ENCODE measurements at regions not wholly inside any gene's neighbourhood (a gene's known extent, or its start where the extent isn't known, plus 50 kb on each side); places are given as distances from the start of the nearest gene placed in this dataset.

DNA sequence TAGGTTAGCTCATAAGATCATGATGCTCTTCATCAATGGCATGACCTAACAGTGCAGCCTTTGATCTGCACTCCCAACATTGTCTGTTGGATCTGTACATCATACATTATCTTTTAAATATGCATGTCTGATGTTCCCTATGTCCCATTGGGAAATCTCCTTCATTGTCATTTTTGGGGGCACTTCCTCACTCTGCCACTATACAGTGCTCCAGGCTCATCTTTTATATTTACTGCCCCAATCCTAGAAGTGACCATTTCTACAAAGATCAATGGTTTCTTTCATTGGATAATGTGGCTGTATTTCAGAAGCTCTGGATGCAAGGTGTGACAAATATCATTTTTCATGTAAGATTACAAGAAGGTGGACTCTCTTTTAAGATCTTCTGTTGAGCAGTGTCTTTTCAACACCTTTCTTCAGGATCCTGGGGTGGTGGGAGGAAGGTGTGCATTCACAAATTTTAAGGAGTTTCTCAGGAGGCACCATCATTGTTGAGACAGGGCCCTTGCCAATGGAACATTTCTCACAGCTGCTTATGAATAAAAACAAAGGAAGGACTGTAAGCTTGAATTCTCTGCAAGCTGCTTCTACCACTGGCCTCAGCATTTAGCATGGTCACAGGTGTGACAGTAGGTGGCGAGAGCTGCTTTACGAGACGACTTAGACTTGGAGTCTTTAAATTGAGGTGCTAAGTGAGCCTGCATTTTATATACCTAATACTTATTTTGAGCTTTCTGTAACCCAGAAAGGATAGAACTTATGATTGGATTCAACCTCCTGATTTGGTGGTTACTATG, 403.0 kb downstream of the LMO7 start:
- intact Hi-C loops (cut with micrococcal nuclease; ENCODE audit: unreplicated experiment): no loop called here
- H3K79me2 ChIP-seq (ENCODE audit: low read depth): no peaks in the 10 kb centered on the region
- H3K36me3 ChIP-seq (ENCODE audit: low read depth): no peaks in the 10 kb centered on the region
- no TSS peak for BruUV-seq (replicated peaks)
- no peak overlapping the region for H3K4me2 ChIP-seq
- no peaks in the 10 kb centered on the region for H4K20me1 ChIP-seq (ENCODE audit: insufficient read depth)
- H3K27ac ChIP-seq: no peak overlapping the region
- no peaks in the 10 kb centered on the region for H3K4me1 ChIP-seq (replicated peaks; ENCODE audit: insufficient read depth)
- H3K4me3 ChIP-seq: no peak overlapping the region
- POLR2A ChIA-PET (ENCODE audit: unreplicated experiment): no interaction called here
- H3K27me3 ChIP-seq (ENCODE audit: insufficient read depth, low read depth): no peaks in the 10 kb centered on the region
- H3K9me3 ChIP-seq (ENCODE audit: insufficient read depth, low read depth): no peaks in the 10 kb centered on the region
- CTCF ChIA-PET: no interaction called here
- no peaks in the 10 kb centered on the region for H3F3A ChIP-seq (ENCODE audit: insufficient read depth, low read depth)
- no peak for DNase-seq
- H3K9me2 ChIP-seq (ENCODE audit: insufficient read depth): peaks cover 4% of the 10 kb centered on the region; the same call in 1 of the 2 replicates
- TF ChIP-seq EZH2 (IDR thresholded peaks at IDR 0.05; ENCODE audit: low read depth): no peak
- TF ChIP-seq, protein P1, sequence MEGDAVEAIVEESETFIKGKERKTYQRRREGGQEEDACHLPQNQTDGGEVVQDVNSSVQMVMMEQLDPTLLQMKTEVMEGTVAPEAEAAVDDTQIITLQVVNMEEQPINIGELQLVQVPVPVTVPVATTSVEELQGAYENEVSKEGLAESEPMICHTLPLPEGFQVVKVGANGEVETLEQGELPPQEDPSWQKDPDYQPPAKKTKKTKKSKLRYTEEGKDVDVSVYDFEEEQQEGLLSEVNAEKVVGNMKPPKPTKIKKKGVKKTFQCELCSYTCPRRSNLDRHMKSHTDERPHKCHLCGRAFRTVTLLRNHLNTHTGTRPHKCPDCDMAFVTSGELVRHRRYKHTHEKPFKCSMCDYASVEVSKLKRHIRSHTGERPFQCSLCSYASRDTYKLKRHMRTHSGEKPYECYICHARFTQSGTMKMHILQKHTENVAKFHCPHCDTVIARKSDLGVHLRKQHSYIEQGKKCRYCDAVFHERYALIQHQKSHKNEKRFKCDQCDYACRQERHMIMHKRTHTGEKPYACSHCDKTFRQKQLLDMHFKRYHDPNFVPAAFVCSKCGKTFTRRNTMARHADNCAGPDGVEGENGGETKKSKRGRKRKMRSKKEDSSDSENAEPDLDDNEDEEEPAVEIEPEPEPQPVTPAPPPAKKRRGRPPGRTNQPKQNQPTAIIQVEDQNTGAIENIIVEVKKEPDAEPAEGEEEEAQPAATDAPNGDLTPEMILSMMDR (conservative IDR thresholded peaks at IDR 0.05): no peak
- no peak overlapping the region for H2AFZ ChIP-seq

DNA sequence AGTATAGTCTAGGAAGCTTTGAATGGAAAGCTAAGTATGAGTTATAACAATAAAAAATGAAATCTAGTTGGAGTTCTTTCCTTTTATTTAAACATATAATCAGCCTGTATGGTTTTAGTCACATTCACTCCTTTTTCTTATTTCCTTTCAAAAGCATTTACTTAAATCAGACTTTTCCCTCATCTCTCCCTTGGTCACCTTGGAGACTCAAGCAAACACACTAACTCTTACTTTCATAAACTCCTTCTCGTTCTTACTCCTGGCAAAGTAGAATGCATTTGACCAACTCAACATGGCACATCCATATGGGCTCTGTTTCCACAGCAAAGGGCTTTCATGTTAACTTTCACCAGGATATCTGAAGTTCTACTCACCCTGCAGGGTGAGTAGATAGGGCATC, 400.0 kb downstream of the LMO7 start:
- no peak for DNase-seq
- Histone ChIP-seq H3K9me2 (ENCODE audit: insufficient read depth) (peaks cover 4% of the 10 kb centered on the region; the same call in 1 of the 2 replicates), H3K9me3 (ENCODE audit: insufficient read depth, low read depth) (no peaks in the 10 kb centered on the region), H3K36me3 (ENCODE audit: low read depth) (no peaks in the 10 kb centered on the region), H4K20me1 (ENCODE audit: insufficient read depth) (no peaks in the 10 kb centered on the region), H3K27me3 (ENCODE audit: insufficient read depth, low read depth) (no peaks in the 10 kb centered on the region), H3F3A (ENCODE audit: insufficient read depth, low read depth) (no peaks in the 10 kb centered on the region), H3K4me3 (no peak overlapping the region), H3K27ac (no peak overlapping the region), H3K4me2 (no peak overlapping the region), H3K79me2 (ENCODE audit: low read depth) (no peaks in the 10 kb centered on the region), H3K4me1 (replicated peaks; ENCODE audit: insufficient read depth) (no peaks in the 10 kb centered on the region), H2AFZ (no peak overlapping the region)
- ChIA-PET POLR2A (ENCODE audit: unreplicated experiment) (no interaction called here), CTCF (no interaction called here)
- TF ChIP-seq EZH2 (IDR thresholded peaks at IDR 0.05; ENCODE audit: low read depth): no peak
- TF ChIP-seq, protein P1 (conservative IDR thresholded peaks at IDR 0.05): no peak
- intact Hi-C loops (cut with micrococcal nuclease; ENCODE audit: unreplicated experiment): no loop called here
- BruUV-seq (replicated peaks): no TSS peak

DNA sequence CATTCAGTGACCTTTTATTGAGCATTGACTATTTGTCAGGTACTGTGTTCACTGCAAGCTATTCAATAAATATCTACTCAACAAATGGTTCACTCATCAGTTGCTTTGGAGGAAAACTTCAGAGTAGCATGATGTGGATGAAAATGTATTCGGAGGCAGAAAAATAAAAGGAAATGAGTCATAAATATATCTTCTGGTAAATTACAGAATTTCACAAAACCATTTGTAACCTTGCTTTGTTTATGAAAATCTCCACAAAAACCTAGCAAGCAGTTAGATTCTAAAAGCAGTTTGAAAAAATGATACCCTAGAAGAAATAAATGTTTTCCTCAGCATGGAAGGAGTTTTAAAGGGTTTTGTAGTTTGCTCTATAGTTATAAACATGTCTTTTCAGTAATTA, 399.6 kb downstream of the LMO7 start:
- ChIA-PET CTCF (no interaction called here), POLR2A (ENCODE audit: unreplicated experiment) (no interaction called here)
- Histone ChIP-seq H3K27me3 (ENCODE audit: insufficient read depth, low read depth) (no peaks in the 10 kb centered on the region), H3K4me2 (no peak overlapping the region), H3K9me3 (ENCODE audit: insufficient read depth, low read depth) (no peaks in the 10 kb centered on the region), H3K27ac (no peak overlapping the region), H4K20me1 (ENCODE audit: insufficient read depth) (no peaks in the 10 kb centered on the region), H3K9me2 (ENCODE audit: insufficient read depth) (peaks cover 4% of the 10 kb centered on the region; the same call in 1 of the 2 replicates), H3K4me3 (no peak overlapping the region), H2AFZ (no peak overlapping the region), H3K36me3 (ENCODE audit: low read depth) (no peaks in the 10 kb centered on the region), H3K79me2 (ENCODE audit: low read depth) (no peaks in the 10 kb centered on the region), H3K4me1 (replicated peaks; ENCODE audit: insufficient read depth) (no peaks in the 10 kb centered on the region), H3F3A (ENCODE audit: insufficient read depth, low read depth) (no peaks in the 10 kb centered on the region)
- TF ChIP-seq, protein P1 (conservative IDR thresholded peaks at IDR 0.05): no peak
- no peak for TF ChIP-seq EZH2 (IDR thresholded peaks at IDR 0.05; ENCODE audit: low read depth)
- intact Hi-C loops (cut with micrococcal nuclease; ENCODE audit: unreplicated experiment): no loop called here
- no TSS peak for BruUV-seq (replicated peaks)
- DNase-seq: no peak
